Fibroblast of mammary gland (primary cell): ENCODE measurements at regions not wholly inside any gene's neighbourhood (a gene's known extent, or its start where the extent isn't known, plus 50 kb on each side); places are given as distances from the start of the nearest gene placed in this dataset.

Experiments used
- DNase-seq: peaks from one replicate; pipeline ENCODE4 v3.0.0-alpha.2; 2010; ENCODE audit warnings: low read depth
- H3K4me3 ChIP-seq: 2 replicates; pipeline ENCODE4 v1.5.1; 2011; ENCODE audit warnings: low read depth, mild to moderate bottlenecking, low read length, moderate library complexity; ENCODE audit not compliant: control insufficient read depth
- TF ChIP-seq, protein P1 (sequence below): conservative IDR thresholded peaks from 2 replicates; pipeline ENCODE4 v1.5.1; 2011; ENCODE audit warnings: low read depth, low read length, inconsistent platforms; ENCODE audit not compliant: control insufficient read depth, insufficient read depth

DNA sequence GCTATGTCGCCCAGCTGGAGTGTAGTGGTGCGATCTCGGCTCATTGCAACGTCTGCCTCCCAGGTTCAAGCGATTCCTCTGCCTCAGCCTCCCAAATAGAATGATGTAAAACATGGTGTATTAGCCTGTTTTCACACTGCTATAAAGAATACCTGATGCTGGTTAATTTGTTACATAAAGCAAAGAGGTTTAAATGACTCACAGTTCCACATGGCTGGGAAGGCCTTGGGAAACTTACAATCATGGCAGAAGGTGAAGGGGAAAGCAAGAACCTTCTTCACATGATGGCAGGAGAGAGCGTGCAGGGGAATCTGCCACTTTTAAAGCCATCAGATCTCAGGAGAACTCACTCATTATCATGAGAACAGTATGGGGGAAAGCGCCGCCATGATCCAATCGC lies 1191.8 kb downstream of the ARAP2 start:
- no peak for DNase-seq
- TF ChIP-seq, protein P1, sequence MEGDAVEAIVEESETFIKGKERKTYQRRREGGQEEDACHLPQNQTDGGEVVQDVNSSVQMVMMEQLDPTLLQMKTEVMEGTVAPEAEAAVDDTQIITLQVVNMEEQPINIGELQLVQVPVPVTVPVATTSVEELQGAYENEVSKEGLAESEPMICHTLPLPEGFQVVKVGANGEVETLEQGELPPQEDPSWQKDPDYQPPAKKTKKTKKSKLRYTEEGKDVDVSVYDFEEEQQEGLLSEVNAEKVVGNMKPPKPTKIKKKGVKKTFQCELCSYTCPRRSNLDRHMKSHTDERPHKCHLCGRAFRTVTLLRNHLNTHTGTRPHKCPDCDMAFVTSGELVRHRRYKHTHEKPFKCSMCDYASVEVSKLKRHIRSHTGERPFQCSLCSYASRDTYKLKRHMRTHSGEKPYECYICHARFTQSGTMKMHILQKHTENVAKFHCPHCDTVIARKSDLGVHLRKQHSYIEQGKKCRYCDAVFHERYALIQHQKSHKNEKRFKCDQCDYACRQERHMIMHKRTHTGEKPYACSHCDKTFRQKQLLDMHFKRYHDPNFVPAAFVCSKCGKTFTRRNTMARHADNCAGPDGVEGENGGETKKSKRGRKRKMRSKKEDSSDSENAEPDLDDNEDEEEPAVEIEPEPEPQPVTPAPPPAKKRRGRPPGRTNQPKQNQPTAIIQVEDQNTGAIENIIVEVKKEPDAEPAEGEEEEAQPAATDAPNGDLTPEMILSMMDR: no peak
- H3K4me3 ChIP-seq: no peak overlapping the region

DNA sequence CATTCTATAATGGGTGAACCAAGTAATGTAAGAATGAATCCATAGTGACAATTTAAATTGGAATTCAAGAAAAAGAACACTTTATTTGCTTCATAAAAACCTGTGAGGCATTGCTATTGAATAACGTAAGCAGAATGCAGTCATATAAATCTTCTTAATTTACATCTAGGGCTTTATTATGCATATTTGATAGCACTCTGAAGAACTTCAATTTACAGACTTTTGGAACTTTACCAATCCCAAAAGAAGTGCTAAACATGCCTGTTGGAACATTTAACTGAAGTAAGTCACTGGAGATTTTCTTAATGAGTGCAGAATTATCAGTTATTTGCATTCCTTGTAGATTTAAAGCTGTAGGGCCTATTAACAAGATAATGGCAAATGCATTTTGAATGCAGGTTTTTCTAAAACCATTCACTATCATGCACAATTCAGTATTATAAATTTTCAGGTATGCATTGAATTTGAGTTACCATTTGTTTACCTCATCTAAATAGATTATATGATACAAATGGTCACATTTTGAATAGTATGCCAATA lies 1181.2 kb downstream of the ARAP2 start:
- H3K4me3 ChIP-seq: no peak overlapping the region
- TF ChIP-seq, protein P1: no peak
- DNase-seq: no peak

DNA sequence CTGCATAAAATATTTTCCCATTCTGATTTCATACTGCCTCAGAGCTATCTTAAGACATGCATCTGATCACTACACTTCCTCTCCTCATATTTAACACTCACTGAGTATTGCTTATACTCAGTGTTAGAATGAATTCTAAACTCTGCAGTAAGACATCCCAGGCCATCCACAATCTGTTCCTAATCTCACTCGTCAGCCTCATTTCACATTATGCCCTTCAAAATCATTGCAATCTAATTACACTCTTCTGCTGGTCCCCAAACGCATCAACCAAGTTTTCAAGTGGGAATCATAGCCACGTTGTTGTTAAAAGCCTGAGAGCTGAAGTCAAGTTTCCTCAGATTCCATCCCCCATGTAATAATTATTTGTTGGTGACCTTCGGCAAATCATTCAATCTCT lies 1177.9 kb downstream of the ARAP2 start:
- TF ChIP-seq, protein P1: no peak
- no peak for DNase-seq

DNA sequence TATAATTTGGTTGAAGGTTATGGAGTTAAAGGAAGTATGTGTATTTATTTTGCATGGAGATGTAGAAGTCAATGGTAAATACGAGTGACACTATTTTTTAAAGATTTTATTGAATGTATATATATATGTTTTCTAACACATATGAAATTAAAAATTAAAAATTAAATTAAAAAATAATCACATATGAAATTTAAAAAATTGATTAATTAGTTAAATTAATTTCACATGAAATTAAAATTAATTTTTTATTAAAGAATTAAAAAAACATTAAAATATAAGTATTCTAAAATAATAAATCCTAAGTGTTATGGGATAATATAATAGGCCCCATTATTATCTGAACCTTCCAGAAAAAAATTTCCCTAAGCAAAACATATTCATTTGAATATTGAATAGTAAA lies 1163.5 kb downstream of the ARAP2 start:
- DNase-seq: no peak
- H3K4me3 ChIP-seq: no peak overlapping the region
- TF ChIP-seq, protein P1: no peak

More for the DNA sequence above, 1177.9 kb downstream of the ARAP2 start:
- H3K4me3 ChIP-seq: no peak overlapping the region

DNA sequence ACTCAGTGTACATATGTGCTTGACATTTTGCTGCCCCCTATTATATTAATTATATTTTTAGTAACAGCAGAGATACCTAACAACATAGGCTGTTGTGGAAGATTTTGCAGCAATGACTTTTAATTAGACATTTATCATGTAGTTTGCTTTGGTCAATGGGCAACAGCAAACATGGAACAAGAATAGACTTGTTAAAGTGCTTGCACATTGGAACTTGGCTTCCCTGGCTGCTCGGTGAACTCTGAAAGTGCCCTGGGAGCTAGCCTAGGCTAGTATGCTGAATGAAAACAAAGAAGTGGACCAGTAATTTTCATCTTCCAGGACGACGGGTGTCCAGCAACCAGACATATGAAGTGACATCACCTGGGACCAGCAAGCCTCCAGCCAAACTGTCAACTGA lies 1157.1 kb downstream of the ARAP2 start:
- DNase-seq: no peak
- no peak overlapping the region for H3K4me3 ChIP-seq
- TF ChIP-seq, protein P1: no peak

DNA sequence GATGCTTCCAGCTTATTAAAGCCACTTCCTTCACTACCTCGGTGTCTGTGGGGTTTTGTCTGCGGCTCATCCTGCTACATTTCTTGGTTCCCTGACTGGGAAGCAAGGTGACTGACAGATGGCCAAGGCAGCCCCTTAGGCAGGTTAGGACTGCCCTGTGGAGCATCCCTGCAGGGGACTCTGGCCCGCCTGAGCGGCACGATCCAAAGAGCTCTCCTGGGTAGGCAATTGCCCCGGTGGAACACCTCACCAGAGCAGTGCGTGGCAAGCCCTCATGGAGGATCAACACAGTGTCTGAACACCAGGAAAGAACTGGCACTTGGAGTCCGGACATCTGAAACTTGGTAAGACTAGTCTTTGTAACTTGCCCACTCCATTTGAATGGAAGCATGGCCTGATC lies 1143.4 kb downstream of the ARAP2 start:
- DNase-seq: no peak
- no peak overlapping the region for H3K4me3 ChIP-seq
- TF ChIP-seq, protein P1: no peak

DNA sequence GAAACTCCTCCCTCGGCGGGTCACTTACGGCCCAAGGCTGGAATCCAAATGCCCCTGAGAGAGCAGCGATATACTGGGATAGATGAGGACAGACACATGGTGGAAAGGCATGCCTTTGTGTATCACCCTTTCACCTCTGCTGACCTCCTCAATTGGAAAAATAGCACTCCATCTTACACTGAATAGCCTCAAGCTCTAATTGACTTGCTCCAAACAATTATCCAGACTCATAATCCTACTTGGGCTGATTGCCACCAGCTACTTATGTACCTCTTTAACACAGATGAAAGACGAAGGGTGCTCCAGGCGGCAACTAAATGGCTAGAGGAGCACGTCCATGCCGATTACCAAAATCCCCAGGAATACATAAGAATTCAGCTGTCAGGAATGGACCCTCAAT lies 1142.2 kb downstream of the ARAP2 start:
- TF ChIP-seq, protein P1: no peak
- H3K4me3 ChIP-seq: no peak overlapping the region
- no peak for DNase-seq
